NCI-H1417 treated with DMSO at 0.1 percent for 48 hours (cell line): ENCODE measurements at regions not wholly inside any gene's neighbourhood (a gene's known extent, or its start where the extent isn't known, plus 50 kb on each side); places are given as distances from the start of the nearest gene placed in this dataset.
"Not testable (repeated sequence)": the region's sequence is repeated elsewhere in the genome, so short reads cannot be mapped to it uniquely, and the experiment has no call there.

Experiments
- DNase-seq: peaks from one replicate; lab custom pipeline; 2025; lab: John Stamatoyannopoulos, UW

DNA sequence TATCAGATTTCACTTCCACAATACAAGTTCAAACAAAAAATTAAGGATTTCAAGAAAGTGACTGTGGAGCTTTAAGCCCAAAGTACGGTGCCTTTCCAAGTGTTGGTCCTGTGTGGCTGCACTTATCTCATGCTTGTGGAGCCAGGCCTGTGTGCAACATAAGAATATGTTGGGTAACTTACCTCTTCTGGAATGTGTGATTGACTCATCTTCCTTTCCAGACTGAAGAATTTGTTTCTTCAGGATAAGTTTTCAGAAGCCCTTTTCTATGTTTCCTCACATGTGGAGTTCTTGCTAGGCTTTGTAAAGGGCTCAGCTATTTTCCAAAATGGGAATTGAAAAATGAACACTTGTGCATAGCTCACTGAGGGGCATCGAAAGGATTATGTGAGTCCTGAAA, 485.1 kb upstream of the PAPPA start:
- DNase-seq = no peak

DNA sequence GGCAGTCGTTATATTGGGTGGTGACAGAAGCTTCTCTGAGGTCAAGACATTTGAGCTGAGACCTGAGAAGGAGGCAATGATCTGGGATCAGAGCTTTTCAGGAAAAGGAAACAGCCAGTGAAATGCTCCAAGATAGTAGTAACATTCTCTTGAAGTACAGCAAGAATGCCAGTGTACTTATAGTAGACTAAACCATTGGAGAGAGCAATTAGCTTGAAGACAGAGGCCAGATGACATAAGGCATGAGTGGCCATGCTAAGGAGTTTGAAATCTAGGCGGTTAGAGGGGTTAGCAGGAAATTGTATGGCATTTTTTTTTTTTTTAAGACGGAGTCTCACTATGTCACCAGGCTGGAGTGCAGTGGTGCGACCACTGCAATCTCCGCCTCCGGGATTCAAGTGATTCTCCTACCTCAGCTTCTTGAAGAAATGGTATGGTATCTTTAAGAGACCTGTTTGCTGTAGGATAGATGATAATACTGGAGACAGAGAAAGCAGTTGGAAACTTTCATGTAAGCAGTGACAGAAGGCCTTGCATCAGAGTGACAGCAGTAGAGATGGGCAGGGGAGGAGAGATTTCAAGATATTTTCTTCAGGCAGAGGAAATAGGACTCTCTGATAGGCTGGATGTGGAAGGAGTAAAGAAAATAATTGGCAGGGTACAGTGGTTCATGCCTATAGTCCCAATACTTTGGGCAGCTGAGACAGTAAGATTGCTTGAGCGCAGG, 482.2 kb upstream of the PAPPA start:
- no peak for DNase-seq

DNA sequence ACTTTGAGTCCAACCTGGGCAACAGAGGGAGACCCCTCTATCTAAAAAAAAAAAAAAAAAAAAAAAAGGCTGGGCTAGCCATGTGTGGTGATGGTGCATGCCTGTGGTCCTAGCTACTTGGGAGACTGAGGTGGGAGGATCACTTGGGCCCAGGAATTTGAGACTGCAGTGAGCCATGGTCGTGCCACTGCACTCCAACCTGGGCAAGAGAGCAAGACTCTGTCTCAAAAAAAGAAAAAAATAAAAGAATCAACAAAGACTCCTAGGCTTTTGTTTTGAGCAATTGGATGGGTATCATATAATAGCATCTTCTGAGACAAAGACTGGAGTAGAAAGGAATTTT, 481.7 kb upstream of the PAPPA start:
- DNase-seq = no peak

DNA sequence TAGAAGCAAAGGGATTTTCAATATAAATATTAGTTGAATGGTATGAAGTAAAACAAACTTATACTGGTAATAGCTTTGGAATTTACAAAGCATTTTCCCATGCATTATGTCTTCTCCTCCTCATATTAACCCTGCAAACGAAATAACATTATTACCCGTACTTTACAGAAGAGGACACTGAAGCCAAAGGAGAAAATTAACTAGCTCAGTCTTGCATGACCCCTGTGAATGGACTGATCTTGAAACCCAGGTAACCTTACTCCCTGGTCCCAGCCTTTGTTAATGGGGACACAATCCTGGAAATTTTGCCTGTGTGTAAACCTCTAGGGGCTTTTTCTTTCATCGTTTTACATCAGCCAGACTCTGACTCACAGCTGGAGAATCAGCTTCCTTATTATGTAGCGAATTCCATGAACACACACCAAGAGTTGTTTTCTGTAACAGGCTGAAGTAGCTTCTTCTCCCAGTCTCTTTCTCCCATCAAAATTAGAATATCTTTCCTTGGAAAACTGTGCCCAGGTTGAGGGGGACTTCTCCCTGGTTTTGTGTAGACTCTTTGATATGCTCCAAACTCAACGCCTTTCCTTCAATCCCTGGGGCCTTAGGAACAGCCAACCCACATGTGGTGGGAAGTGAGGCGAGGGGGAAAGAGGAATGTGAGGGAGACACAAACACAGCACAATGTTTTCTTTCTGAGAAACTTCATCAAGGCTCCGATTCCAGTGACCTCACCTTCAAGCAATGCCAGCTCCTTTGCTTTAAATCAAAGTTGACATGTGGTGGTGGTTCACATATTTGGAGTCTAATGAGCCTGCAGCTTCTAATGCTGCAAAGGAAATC, 480.9 kb upstream of the PAPPA start:
- DNase-seq = no peak

DNA sequence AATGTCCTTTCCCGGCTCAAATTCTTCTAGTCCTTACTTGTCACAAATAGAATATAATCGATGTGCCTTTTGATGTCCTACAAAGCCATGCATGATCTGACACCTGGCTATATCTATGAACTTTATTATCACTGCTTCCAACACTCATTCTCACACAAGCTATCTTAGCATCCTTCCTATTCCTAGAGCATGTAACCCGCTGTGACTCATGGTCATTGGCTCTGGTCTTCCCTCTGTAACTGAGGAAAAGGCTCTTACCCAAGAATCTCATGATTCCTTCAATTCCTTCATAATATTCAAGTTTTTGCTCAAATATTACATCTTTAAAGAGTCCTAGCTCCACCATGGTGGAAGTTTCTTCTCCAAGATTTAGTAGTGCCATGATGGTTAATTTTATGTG, 480.0 kb upstream of the PAPPA start:
- DNase-seq = no peak

DNA sequence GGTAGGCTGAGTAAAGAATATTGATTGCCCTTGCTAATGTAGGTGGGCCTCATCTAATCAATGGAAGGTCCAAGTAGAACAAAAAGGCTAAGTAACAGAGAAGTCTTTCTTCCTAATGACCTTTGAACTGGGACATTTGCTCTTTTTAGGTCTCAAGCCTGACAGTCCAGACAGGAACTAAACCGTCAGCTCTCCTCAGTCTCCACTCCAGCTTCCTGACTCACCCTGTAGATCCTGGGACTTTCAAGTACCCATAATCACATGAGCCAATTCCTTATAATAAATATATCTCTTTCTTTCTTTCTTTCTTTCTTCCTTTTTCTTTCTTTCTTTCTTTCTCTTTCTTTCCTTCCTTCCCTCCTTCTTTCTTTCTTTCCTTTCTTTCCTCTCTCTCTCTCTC, 479.5 kb upstream of the PAPPA start:
- no peak for DNase-seq

DNA sequence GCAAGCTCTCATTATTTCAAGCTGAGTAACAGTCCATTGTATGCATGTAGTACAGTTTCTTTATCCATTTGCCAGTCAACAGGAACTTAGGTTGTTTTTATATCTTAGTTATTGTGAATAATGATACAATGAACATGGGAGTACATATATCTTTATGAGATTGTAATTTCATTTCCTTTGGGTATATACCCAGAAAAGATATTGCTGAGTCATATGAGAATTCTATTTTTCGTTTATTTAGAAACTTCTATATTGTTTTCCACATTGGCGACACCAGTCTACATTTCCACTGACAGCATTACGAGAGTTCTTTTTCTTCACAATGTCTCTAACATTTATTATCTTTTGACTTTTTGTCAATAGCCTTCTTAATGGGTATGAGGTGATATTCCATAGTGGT, 477.8 kb upstream of the PAPPA start:
- no peak for DNase-seq

DNA sequence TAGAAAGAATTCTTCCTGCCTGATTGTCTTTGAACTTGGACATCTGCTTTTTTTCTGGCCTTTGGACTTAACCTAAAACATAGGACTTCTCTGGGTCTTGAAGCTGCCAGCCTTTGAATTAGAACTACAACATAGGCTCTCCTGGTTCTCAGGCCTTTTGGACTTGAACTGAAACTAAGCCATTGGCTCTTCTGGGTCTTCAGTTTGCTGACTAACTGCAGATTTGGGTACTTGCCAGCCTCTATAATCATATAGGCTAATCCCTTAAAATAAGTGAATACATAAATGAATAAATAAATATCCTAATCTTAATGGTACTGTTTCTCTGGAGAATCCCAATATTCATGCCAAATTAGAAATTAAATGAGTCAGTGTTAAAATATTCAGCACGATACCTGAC, 473.4 kb upstream of the PAPPA start:
- DNase-seq = no peak

DNA sequence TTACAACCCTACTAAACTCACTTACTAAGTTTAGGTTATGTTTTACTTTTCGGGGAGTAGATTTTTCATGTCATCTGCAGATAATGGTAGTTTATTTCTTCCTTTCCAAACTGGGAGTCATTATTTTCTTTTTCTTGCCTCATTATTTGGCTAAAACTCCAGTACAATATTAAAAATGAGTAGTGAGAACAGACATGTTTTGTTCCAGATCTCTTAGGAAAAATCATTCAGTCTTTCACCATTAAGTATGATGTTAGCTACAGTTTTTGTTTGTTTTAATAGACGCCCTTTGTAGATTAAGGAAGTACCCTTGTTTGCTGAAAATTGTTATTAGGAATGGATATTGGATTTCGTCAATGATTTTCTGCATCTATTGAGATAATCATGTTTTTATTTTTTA, 472.0 kb upstream of the PAPPA start:
- no peak for DNase-seq

DNA sequence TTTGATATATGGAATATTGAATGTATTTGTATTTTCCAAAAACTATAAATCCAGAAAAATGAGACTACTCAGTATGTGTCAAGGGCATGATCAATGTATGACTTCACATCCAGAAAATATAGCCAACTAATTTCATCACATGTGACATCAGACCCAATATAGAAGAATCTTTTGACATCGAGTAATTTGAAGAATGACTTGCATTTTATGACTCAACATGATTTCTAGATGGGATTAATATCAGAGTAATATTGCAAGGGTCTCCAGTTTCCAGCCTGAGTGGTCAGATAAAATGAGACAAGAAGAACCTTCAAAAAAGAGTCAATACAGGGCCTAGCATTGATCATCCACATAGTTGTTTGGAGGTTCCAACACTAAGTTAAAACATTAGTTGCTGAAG, 467.5 kb upstream of the PAPPA start:
- DNase-seq = no peak

DNA sequence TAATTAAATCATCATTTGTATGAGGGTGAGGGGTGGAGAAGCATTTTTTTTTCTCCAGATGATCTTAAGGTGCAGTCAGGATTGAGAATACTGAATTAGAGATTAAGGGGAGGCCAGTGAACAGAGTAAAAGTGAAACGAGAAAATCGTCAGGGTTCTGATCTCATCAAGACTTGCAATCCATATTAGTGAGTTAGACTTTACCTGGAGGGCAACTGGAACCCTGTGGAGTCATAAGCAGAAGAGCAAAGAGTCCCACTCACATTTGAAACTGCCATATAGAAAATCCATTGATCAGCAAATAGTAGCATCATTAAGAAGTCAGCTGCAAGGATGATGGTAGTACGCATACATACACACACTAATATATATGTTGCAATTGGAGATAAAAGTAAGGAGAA, 466.2 kb upstream of the PAPPA start:
- DNase-seq = no peak

DNA sequence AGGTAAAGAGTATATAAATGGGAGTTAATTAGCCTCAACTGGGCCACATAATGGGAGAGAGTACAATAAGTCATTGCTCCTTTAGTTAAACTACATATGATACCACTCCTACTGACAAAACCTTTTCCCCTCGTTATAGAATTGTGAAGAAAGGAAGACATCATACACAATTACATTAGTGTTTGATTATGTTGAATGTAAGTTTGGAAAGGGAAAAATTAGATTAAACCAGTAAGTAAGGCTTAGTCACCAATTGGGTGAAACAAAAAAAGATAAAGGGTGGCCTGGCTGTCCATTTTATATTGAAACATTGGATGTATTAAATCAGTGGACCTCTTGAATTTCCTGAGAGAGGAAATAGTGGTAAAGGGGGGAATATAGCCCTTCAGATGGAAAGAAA, 464.3 kb upstream of the PAPPA start:
- no peak for DNase-seq

DNA sequence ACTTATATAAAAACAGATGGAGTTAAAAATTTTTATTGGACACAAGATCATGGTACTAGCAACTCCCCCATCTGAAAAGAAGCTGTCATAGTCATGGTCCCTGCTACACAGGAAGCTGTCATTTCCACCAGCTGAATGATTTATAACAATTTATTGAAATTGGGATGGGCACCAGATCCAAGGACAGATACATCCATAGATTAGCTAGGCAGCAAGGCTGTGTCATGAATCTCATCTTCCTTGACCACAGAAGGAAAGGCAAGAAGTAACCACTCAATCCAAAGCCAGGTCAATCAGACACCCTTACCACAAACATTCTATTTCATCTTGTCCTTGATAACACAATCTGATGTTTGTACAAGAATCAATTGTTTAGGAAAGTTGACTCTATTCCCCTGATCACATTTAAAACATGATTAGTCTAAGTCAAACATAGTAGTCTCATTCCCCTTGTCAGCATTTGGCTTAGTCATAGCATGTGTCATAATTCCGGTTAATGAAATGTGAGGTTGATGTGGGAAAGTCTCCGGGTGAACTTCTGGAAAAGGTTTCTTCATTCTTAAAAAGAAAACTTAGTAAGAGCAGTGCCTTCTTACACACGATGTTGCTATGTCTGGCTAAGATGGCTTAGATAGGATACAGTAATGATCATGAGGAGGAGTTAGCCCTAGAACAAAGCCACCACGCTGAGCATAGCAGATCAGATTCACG, 462.6 kb upstream of the PAPPA start:
- no peak for DNase-seq

DNA sequence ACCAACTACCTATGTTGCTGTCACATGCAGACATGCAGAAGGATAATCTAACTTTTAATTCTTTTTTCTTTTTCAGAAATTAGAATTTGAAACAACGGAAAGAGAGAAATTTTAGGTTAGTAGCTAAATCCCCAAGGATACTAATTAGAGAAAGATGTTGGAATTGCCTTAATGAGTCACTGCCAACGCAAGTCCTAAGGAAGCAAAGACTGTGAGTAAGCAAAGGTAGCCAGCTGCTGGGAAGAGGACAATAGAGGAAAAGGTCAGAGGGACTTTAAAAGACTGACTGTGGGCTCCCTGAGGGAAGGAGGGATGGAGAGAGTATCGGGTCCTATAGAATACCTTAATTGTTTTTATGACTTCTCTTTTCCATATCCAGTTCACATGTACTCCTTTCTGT, 461.9 kb upstream of the PAPPA start:
- DNase-seq = no peak

DNA sequence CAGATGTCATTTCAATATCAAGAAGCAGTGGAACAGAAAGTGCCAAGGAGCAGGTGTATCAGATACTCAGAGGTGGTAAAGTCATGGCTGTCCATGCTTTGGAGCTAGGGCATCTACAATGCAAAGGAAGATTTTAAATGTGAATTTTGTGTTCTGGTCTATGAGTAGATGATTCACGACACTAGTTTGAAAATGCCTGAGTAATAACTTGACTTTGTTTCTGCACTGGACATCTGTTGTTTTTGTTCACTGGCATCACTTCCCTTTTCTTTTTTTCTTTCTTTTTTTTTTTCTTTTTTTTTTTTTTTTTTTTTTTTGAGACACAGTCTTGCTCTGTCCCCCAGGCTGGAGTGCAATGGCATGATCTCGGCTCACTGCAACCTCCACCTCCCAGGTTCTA, 460.7 kb upstream of the PAPPA start:
- not testable (repeated sequence) for DNase-seq

DNA sequence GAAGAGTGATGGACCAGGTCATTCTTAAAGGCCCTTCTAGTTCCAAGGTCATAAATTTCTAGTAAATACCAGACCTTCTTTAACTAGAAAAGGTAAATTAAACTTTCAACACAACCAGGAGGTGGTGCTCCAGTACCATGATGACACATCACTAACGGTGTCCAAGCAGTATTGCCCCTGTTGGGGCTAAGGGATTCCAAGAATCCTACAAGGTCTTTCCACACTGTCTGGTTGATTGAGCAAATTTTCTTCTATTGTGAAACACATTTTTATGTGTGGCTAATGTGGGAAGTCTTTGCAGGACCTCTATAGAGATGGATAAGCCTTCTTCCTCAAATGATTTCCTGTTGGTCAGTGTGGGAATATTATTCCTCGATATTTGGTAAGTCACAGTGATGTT, 459.6 kb upstream of the PAPPA start:
- DNase-seq = no peak

DNA sequence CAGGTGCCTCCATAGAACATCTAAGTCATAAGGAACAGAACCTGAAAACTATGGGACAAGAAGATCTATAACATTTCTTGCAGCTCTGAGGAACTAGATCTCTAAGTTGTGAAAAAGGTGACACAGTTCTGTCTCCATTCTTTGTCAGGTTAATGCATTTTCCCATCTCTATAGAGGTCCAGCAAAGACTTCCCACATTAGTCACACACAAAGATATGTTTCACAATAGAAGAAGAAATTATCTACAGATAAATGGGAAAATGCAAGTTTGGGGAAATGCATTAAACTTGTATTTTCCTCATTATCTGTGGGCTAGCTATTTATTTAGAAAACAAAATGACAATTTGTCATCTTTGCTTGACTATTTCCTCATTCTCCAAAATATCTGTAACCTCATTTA, 458.6 kb upstream of the PAPPA start:
- DNase-seq = no peak

DNA sequence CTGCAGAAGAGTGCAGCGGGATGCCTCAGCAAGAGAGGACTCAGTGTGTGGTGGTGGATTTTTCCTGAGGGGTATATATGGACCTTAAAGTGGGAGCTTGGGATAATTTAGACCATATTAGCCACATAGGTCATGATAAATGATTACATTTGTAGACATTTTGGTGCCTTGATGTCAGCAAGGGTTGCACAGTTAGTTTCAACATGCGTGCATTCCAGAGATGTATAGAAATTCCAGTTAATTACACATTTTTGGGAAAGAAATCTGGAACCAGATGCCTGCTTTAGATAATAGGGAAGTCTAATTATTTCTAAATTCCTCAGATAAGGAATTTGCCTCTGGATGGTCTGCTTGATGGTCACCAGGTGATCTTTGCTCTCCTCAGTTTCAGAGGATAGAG, 440.6 kb upstream of the PAPPA start:
- no peak for DNase-seq

DNA sequence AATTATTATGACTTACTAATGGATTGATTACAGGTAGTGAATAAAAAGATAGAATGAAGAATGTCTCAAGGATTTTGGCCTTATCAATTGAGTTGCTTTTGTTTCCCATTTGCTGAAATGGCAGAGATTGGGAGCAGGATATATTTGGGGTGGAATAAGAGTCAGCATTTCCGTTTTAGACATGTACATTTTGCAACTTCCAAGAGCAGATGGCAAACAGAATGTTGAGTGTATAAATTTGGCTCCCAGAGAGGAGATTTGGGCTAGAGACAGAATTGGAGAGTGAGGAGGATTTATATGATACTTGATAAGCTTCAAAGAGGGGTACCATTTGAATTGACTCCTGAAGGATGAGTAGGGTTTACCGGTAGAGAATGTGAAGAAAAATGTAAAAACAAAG, 437.9 kb upstream of the PAPPA start:
- no peak for DNase-seq

DNA sequence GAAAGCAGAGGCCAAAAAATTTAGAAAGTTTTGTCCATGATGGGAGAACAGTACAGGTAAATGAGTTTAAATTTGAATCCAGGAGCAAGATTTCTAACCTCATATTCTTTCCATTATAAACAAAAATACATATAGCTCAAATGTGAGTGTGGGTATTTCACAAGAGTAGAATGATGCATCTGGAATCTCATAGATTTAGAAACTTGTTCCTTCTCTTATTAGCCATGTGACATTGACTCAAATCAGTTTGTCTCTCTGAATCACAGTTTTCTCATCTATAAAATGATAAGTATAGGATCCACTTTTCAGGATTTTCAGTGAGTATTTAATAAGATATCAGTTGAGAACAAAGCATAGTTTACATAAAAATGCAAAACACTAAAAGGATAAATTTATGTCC, 436.3 kb upstream of the PAPPA start:
- DNase-seq = no peak

DNA sequence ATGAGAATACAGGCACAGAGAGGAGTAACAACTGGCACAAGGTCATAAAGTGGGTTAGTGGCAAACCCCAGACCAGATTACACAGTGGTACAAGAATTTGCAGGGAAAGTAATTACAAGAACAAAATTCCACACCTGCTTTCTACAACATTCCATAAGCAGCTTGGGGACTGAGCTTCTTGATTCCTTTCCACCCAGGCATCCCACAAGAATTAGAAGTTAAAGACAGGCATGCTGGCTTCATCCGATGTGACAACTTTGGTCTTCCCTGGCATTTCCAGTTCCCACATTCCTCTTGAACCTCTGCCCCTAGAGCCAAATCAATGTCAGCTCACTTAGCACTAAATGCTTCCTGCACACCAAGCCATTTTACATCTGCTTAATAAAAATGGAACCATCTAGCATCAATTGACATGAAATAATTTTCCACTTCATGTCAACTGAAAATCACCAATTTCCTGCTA, 435.8 kb upstream of the PAPPA start:
- no peak for DNase-seq

DNA sequence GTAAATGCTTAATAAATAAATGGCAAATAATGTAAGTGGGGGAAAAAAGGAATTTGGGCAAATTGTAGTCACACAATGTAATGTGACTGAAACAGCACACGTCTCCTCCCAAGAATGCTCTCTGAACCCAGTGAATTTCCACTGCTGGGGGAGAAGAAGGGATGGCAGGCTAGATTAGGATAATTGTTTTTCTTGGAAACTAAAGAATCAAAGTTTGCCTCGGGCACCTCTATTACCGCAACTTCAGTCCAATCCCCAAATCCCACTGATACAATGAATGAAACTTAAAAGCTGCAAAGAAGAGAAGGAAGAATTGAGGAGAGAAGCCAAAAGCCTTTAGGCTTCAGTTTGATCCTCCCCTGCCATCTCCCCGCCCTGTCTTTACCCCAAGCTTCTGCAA, 423.2 kb upstream of the PAPPA start:
- no peak for DNase-seq

DNA sequence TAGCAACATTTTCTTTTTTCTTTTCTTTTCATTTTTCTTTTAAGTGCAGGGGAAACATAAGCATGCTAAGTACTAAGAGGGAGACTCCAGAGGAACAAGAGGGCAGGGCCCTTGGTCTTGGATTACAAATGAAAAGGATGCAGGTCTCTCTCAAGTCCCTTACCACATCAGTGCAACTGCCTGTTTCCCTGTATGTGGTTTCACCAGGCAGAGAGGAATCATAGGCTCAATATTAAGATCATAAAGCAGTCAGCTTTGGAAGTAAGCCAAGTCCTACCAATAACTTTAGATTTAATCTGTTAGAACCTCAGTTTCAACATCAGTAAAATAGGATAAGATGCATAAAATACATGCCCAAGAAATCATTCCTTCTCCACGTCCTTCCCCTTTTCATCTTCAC, 422.7 kb upstream of the PAPPA start:
- DNase-seq = no peak
